Spleen (tissue), 7 donors: ENCODE measurements at regions not wholly inside any gene's neighbourhood (a gene's known extent, or its start where the extent isn't known, plus 50 kb on each side); places are given as distances from the start of the nearest gene placed in this dataset.

Experiments used
- CTCF ChIP-seq, 11 experiments: fragments of 200-600 bp in 7 of 11; fragments of 450-650 bp in 4 of 11; sonication (generic) in 4 of 11; IDR thresholded peaks in 8 of 11; conservative IDR thresholded peaks in 3 of 11; 1 replicate in 7 of 11; 2 replicates in 4 of 11; pipeline versions ENCODE4 v1.4.0 to v1.8.0; 2016 to 2021; ENCODE audit warnings: antibody characterized with exemption in 11 of 11, inconsistent platforms in 4 of 11, mild to moderate bottlenecking in 1 of 11
- POLR2A ChIP-seq, 3 donors: fragments of 450-650 bp; IDR thresholded peaks; one replicate each; pipeline ENCODE4 v1.5.1; 2017; ENCODE audit warnings: antibody characterized with exemption in 3 of 3, mild to moderate bottlenecking in 1 of 3
- donor health status: DM: no; HTN: no; CAD: no; lungs with moderate emphysema.
- donor health status: DM: no; HTN: no; CAD: no.
- donor health status: DM: no; HTN: no; CAD: no.

- TF ChIP-seq CTCF (IDR thresholded peaks at IDR 0.05 in 8 of 11, conservative IDR thresholded peaks at IDR 0.05 in 3 of 11) (no peak), POLR2A (IDR thresholded peaks at IDR 0.05) (no peak)
These were observed 91.1 kb upstream of the RAB3GAP2 start for GRCh38 chr1:220363196-220363837.
